GM10248 (cell line): ENCODE measurements at regions not wholly inside any gene's neighbourhood (a gene's known extent, or its start where the extent isn't known, plus 50 kb on each side); places are given as distances from the start of the nearest gene placed in this dataset.

Source experiments
- CTCF ChIA-PET: fragments of 300-600 bp; sonication (Branson Sonifier 250); formaldehyde crosslinking; extraction: SDS; loops from one replicate; lab custom pipeline; 2021; ENCODE audit warnings: antibody characterized with exemption; lab: Yijun Ruan, JAX
- POLR2A ChIA-PET: fragments of 350-650 bp; sonication (Branson Sonifier 250); formaldehyde crosslinking; extraction: SDS; loops from one replicate; lab custom pipeline; 2020; ENCODE audit warnings: antibody characterized with exemption; lab: Yijun Ruan, JAX
- DNase-seq: peaks from one replicate; pipeline ENCODE4 v3.0.0; 2012; ENCODE audit errors: extremely low spot score
- CTCF ChIP-seq: IDR thresholded peaks from 2 replicates; pipeline ENCODE4 v1.5.1; 2012; ENCODE audit warnings: mild to moderate bottlenecking, low read depth; ENCODE audit errors: extremely low read depth, missing control alignments, control extremely low read depth

- no peak for TF ChIP-seq CTCF
- POLR2A ChIA-PET, result no interaction called here
- no peak for DNase-seq
- CTCF ChIA-PET, result no interaction called here
These were observed 259.3 kb upstream of the NT5C1B start for GRCh38 chr2:18848646-18849045.

- TF ChIP-seq CTCF, result no peak
- CTCF ChIA-PET, result interaction anchor here (1.3 to 2.8 kb wide), 4 partner anchors 9 to 18 kb away, joined by 4 to 12 read pairs (median 6); no protein-coding TSS in a partner anchor
- POLR2A ChIA-PET, result no interaction called here
These were observed 256.6 kb upstream of the NT5C1B start for GRCh38 chr2:18845854-18846445.

DNA sequence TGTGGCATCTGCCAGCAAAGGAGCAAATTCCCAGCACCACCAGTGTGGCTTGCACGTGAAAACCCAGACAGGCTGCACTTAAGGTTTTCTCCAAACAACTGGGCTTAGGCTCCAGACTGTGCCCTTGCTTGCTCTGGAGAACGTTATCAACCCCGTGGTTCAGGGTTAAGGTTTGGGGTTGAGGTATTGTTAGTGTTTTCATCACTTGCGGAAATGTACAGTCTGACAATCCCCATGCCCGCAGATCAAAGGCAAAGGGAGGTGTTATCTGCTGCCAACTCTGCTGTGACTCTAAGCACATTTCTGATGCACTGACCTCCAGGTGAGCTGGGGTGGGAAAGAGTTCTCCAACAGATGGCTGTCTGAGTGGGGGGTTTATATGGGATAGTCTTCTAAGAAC, 253.5 kb upstream of the NT5C1B start:
- no peak for DNase-seq
- no peak for TF ChIP-seq CTCF
- CTCF ChIA-PET, result no interaction called here
- POLR2A ChIA-PET, result no interaction called here

More at GRCh38 chr2:18845854-18846445, 256.6 kb upstream of the NT5C1B start:
- DNase-seq, result no peak

DNA sequence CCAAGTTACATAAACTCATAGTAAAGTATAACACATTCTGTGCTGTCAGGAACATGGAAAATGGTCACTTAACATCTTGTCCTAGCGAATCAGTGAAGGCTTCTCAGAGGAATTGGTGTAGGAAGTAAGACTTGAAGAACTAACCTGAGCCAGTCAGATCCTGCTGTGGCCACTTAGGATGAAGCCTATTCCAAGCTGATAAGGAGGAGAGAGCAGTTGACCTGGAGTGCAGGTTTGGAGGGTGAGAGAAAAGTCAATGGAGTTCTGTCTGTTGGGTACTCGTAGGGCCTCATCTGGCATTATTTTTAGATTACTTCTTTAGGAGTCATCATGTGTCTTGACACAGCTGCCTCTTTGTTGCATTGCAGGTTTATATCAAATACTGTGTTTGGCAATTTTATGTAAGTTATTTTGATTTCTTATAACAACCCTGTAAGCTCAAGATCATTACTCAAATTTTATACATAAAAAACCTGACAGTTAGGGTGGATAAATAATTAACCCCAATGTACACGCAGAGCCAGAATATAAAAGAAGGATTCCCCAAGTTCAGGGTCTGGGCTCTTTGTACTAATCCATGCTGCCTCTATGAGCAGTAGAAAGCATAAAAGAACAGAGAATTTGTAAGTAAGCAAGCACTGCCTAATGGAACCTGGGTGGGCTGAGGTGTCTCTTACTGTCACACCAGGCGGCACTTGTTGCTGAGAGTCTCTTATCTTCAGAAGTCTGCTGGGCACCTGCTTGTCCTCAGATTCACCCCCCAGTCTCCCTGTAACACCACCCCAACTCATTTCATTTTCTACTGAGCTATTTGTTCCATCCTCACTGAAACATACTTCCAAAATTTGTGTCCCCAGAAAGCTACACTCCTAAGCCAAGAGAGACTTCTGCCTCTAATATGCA, 252.1 kb upstream of the NT5C1B start:
- no peak for DNase-seq
- ChIA-PET CTCF (interaction anchor here (1.2 to 1.4 kb wide), 2 partner anchors 9 to 25 kb away, joined by 3 to 4 read pairs; no protein-coding TSS in a partner anchor), POLR2A (no interaction called here)
- TF ChIP-seq CTCF, result no peak

GRCh38 chr2:18837240-18837639, 247.9 kb upstream of the NT5C1B start:
- ChIA-PET POLR2A (no interaction called here), CTCF (interaction anchor here (1.4 to 1.5 kb wide), 2 partner anchors 8 to 13 kb away, joined by 5 to 8 read pairs; no protein-coding TSS in a partner anchor)
- no peak for DNase-seq
- TF ChIP-seq CTCF, result no peak

GRCh38 chr2:18836436-18836835, 247.1 kb upstream of the NT5C1B start:
- ChIA-PET CTCF (interaction anchor here (1.1 to 1.5 kb wide), 3 partner anchors 9 to 19 kb away, joined by 3 to 8 read pairs (median 5); no protein-coding TSS in a partner anchor), POLR2A (no interaction called here)
- no peak for DNase-seq
- no peak for TF ChIP-seq CTCF
